ENCODE measurements at regions not wholly inside any gene's neighbourhood (a gene's known extent, or its start where the extent isn't known, plus 50 kb on each side); places are given as distances from the start of the nearest gene placed in this dataset.

DNA sequence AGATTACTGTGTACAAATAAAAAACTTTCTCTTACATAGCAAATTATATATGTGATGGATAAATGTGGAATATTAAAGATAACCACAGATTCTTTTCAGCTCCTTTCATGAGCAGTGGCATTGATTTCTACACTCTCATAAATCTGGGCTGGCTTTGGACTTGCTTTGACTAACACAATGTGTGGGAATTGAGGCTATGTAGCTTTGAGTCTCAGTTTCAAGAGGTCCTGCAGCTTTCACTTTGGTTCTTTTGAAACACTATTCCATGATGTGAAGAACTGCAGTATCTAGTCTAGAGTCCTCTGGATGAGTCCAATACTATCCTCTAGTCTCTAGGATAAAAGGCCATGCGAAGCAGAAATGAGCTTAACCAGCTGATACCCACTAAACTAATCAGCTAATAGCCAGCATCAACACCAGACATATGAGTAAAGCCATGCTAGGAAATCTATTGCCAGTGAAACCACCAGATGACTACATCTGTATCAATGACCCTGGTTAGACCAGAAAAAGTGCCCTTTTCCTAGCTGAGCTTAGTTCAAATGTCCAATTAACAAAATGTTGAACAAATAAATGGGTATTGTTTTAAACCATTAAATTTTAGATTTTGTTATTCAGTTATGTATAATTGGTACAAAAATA, 274.9 kb upstream of the ZPLD1 start:
- Mint-ChIP-seq H3K36me3 (ENCODE audit: low read depth) (no peaks in the 10 kb centered on the region), H3K4me1 (ENCODE audit: low read depth) (peaks cover 29% of the 10 kb centered on the region), H3K27me3 (no peaks in the 10 kb centered on the region), H3K27ac (no peak overlapping the region), H3K9me3 (no peaks in the 10 kb centered on the region), H3K4me3 (no peak overlapping the region)
- CTCF ChIA-PET, result interaction anchor here (1.1 to 1.2 kb wide), 2 partner anchors 69 to 336 kb away, joined by 3 read pairs; no protein-coding TSS in a partner anchor
- TF ChIP-seq, protein P1, sequence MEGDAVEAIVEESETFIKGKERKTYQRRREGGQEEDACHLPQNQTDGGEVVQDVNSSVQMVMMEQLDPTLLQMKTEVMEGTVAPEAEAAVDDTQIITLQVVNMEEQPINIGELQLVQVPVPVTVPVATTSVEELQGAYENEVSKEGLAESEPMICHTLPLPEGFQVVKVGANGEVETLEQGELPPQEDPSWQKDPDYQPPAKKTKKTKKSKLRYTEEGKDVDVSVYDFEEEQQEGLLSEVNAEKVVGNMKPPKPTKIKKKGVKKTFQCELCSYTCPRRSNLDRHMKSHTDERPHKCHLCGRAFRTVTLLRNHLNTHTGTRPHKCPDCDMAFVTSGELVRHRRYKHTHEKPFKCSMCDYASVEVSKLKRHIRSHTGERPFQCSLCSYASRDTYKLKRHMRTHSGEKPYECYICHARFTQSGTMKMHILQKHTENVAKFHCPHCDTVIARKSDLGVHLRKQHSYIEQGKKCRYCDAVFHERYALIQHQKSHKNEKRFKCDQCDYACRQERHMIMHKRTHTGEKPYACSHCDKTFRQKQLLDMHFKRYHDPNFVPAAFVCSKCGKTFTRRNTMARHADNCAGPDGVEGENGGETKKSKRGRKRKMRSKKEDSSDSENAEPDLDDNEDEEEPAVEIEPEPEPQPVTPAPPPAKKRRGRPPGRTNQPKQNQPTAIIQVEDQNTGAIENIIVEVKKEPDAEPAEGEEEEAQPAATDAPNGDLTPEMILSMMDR (IDR thresholded peaks at IDR 0.05), result no peak
- ATAC-seq (no peak), DNase-seq (no peak)
- POLR2A ChIA-PET, result interaction anchor here (0.6 kb wide), 1 partner anchor 1250 kb away, joined by 3 read pairs; no protein-coding TSS in a partner anchor
- intact Hi-C loops (cut with micrococcal nuclease), result loop anchor here (5.0 kb wide), 1 partner anchor 68 kb away; no protein-coding TSS in a partner anchor

DNA sequence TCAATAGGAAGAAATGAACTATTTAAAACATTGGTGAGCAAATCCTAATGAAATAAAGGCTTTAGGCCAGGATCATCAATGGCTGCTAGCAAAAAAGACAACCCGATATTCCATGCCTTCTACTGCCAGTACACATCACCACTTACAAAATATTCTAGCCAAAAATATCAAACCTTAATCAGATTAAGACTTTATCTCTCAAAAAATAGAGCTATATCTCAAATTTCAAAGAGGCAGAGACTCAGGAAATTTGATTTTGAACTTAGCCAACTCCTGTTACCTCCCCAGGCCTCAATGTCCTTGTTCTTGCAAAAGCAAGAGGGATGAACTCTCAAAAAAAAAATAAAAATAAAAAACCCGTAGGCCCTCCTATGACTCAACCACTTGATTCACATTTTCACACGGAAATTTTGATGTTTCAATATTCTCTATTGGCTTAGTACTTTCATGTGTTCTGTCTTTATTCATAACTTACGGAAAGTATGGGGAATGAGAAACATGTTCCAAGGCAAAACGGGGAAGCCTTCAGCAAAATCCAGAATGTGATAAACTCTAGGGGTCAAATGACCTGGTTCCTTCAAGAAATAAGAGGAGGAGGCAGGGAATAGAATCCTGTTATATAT, 273.3 kb upstream of the ZPLD1 start:
- H3K27ac Mint-ChIP-seq, result no peak overlapping the region
- no peaks in the 10 kb centered on the region for H3K9me3 Mint-ChIP-seq
- no peaks in the 10 kb centered on the region for H3K36me3 Mint-ChIP-seq (ENCODE audit: low read depth)
- peaks cover 27% of the 10 kb centered on the region for H3K4me1 Mint-ChIP-seq (ENCODE audit: low read depth)
- ATAC-seq, result peak; percentile 43
- H3K27me3 Mint-ChIP-seq, result no peaks in the 10 kb centered on the region
- no peak overlapping the region for H3K4me3 Mint-ChIP-seq
- ChIA-PET CTCF (no interaction called here), POLR2A (no interaction called here)
- intact Hi-C loops (cut with micrococcal nuclease), result loop anchor here (5.0 kb wide), 1 partner anchor 69 kb away; no protein-coding TSS in a partner anchor
- no peak for DNase-seq
- TF ChIP-seq, protein P1 (IDR thresholded peaks at IDR 0.05), result no peak

DNA sequence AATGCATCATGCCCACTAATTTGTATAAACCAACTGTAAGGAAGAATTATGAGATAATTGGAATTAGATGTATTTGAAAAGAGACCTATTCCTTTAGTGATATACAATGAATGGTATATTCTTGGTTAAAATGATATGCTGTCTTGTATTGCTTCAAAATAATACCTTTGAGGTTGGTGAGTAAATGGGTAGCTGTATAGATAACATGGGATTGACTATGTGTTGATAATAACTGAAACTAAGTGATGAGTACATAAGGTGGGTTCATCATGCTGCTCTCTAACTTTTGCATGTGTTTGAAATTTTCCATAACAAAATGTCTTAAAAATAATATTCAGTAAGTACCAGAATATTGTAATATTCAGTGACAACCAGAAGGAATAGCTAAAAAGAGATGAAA, 272.6 kb upstream of the ZPLD1 start:
- intact Hi-C loops (cut with micrococcal nuclease), result loop anchor here (5.0 kb wide), 1 partner anchor 70 kb away; no protein-coding TSS in a partner anchor
- no peaks in the 10 kb centered on the region for H3K9me3 Mint-ChIP-seq

DNA sequence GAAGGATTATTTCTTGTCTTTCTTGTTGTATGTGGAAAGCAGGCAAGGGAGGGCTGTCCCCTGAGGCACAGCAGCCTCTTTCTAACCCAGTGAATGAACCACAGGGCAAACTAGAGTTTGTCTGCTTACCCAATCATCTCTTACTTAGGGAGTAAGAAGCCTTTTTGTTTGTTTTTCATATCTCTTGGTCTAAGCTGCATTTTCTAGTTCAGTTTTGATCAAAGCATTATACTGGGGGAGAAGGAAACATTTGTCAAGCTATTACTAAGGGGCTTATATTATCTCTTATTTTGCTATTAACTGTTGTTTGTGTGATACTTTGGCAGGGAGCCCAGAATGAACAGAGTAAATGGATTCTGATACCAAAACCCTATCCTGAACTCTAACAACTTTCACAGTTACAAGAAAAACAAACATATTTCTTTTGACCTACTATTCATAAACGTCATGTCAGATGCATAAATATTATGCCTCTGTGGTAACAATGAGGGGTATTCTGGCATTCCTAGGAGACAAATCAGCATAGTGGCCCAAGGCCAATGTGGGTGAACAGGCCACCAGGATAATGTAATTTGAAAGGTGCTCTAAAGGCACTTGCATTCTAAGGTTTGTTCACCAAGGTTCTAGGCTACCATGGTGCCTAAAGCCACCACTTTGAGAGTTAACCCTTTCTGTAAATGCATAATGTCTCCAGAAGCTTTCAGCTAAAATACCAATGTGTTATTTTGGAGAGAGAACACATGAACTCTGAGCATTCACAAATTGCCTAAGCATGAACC, 271.6 kb upstream of the ZPLD1 start:
- DNase-seq (no peak), ATAC-seq (no peak)
- no peaks in the 10 kb centered on the region for H3K36me3 Mint-ChIP-seq (ENCODE audit: low read depth)
- H3K4me3 Mint-ChIP-seq, result no peak overlapping the region
- H3K27ac Mint-ChIP-seq, result no peak overlapping the region
- POLR2A ChIA-PET, result no interaction called here
- no peaks in the 10 kb centered on the region for H3K27me3 Mint-ChIP-seq
- intact Hi-C loops (cut with micrococcal nuclease), result loop anchor here (5.0 kb wide), 1 partner anchor 71 kb away; no protein-coding TSS in a partner anchor
- H3K4me1 Mint-ChIP-seq (ENCODE audit: low read depth), result peaks cover 22% of the 10 kb centered on the region
- TF ChIP-seq, protein P1 (IDR thresholded peaks at IDR 0.05), result no peak
- CTCF ChIA-PET, result interaction anchor here (1.3 to 1.6 kb wide), 3 partner anchors 19 to 66 kb away, joined by 4 to 8 read pairs (median 4); no protein-coding TSS in a partner anchor
- no peaks in the 10 kb centered on the region for H3K9me3 Mint-ChIP-seq

More for the DNA sequence above, 272.6 kb upstream of the ZPLD1 start:
- Mint-ChIP-seq H3K4me3 (no peak overlapping the region), H3K36me3 (ENCODE audit: low read depth) (no peaks in the 10 kb centered on the region), H3K4me1 (ENCODE audit: low read depth) (peaks cover 22% of the 10 kb centered on the region), H3K27me3 (no peaks in the 10 kb centered on the region), H3K27ac (peak overlapping the region; percentile 21)
- no peak for DNase-seq
- ChIA-PET POLR2A (no interaction called here), CTCF (interaction anchor here (1.3 to 1.6 kb wide), 3 partner anchors 20 to 67 kb away, joined by 4 to 8 read pairs (median 4); no protein-coding TSS in a partner anchor)
- ATAC-seq, result peak; percentile 81
- TF ChIP-seq, protein P1 (IDR thresholded peaks at IDR 0.05), result no peak

Data from activated CD8-positive, alpha-beta T cell treated with anti-CD3 and anti-CD28 coated beads for 36 hours (primary cell).